ENCODE measurements at regions not wholly inside any gene's neighbourhood (a gene's known extent, or its start where the extent isn't known, plus 50 kb on each side); places are given as distances from the start of the nearest gene placed in this dataset.

GRCh38 chr6:170040115-170040500, 250.8 kb downstream of the DLL1 start:
- no peaks in the 10 kb centered on the region for H3K27me3 ChIP-seq (ENCODE audit: control insufficient read depth in 2 of 2, insufficient read depth in 2 of 2, low read length in 2 of 2)
- no peak for TF ChIP-seq FOS (IDR thresholded peaks at IDR 0.05; ENCODE audit: borderline replicate concordance, insufficient read depth, low read length)
- no peak for TF ChIP-seq POLR2AphosphoS5 (IDR thresholded peaks at IDR 0.05; ENCODE audit: insufficient read depth, low read depth, low read length)
- no peak for TF ChIP-seq POLR2A (IDR thresholded peaks at IDR 0.05; ENCODE audit: low read depth, low read length)
- TF ChIP-seq CTCF (IDR thresholded peaks at IDR 0.05; ENCODE audit: extremely low read depth in 1 of 2, insufficient read depth in 1 of 2, low read depth in 1 of 2, low read length in 2 of 2) = no peak
- TF ChIP-seq JUN (IDR thresholded peaks at IDR 0.05; ENCODE audit: borderline replicate concordance, insufficient read depth, insufficient read length, low read depth) = no peak
- TF ChIP-seq, protein P1, sequence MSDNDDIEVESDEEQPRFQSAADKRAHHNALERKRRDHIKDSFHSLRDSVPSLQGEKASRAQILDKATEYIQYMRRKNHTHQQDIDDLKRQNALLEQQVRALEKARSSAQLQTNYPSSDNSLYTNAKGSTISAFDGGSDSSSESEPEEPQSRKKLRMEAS (IDR thresholded peaks at IDR 0.05; ENCODE audit: insufficient read depth, insufficient read length) = no peak
- TF ChIP-seq EZH2 (IDR thresholded peaks at IDR 0.05; ENCODE audit: borderline replicate concordance, low read depth, low read length, severe bottlenecking) = no peak
- no peak for TF ChIP-seq MYC (IDR thresholded peaks at IDR 0.05; ENCODE audit: low read depth, low read length)
- no peak for TF ChIP-seq GATA2 (IDR thresholded peaks at IDR 0.05; ENCODE audit: insufficient read depth, insufficient read length, low read depth, low read length)
- H3K4me3 ChIP-seq (replicated peaks in 1 of 3; ENCODE audit: insufficient read depth in 1 of 3, low read depth in 1 of 3, low read length in 3 of 3) = no peak overlapping the region
- no peak overlapping the region for H3K9ac ChIP-seq (replicated peaks; ENCODE audit: extremely low read depth, insufficient read depth, low read length)
- dilution Hi-C loops (cut with MboI; ENCODE audit: extremely low pct_ligation_motif_present, low sequenced_read_pairs) = no loop called here
- ChIA-PET CTCF (no interaction called here), POLR2A (no interaction called here)
- no peaks in the 10 kb centered on the region for H3K4me1 ChIP-seq (ENCODE audit: control insufficient read depth, extremely low read depth, insufficient read depth, low read length)
- H3K36me3 ChIP-seq (ENCODE audit: control insufficient read depth in 2 of 2, extremely low read depth in 1 of 2, insufficient read depth in 2 of 2, low read length in 2 of 2) = no peaks in the 10 kb centered on the region
- H3K9me1 ChIP-seq (replicated peaks; ENCODE audit: control insufficient read depth, extremely low read depth, insufficient read depth, low read length) = no peaks in the 10 kb centered on the region
- no peak overlapping the region for H2AFZ ChIP-seq (ENCODE audit: low read depth, low read length)
- no peaks in the 10 kb centered on the region for H3K9me3 ChIP-seq (replicated peaks; ENCODE audit: control insufficient read depth, insufficient read depth, low read length)
- DNase-seq (ENCODE audit: low read depth, low spot score) = no peak
- FAIRE-seq = no peak
- intact Hi-C loops (cut with micrococcal nuclease) = no loop called here
- BruUV-seq (replicated peaks) = no TSS peak
- no peak overlapping the region for H3K4me2 ChIP-seq (ENCODE audit: insufficient read depth, low read length)
- H4K20me1 ChIP-seq (replicated peaks; ENCODE audit: control insufficient read depth, extremely low read depth, insufficient read depth, low read length) = no peaks in the 10 kb centered on the region
- no peaks in the 10 kb centered on the region for H3K79me2 ChIP-seq (ENCODE audit: control insufficient read depth, insufficient read depth, low read length)
- no peak overlapping the region for H3K27ac ChIP-seq (ENCODE audit: insufficient read depth, low read depth, low read length)
